HG03442 (cell line): ENCODE measurements at regions not wholly inside any gene's neighbourhood (a gene's known extent, or its start where the extent isn't known, plus 50 kb on each side); places are given as distances from the start of the nearest gene placed in this dataset.
"Not testable (repeated sequence)": the region's sequence is repeated elsewhere in the genome, so short reads cannot be mapped to it uniquely, and the experiment has no call there.

Experiments used
- ATAC-seq: cut with Tn5 transposase; IDR thresholded peaks from one replicate; pipeline ENCODE4 v1.9.1; 2021; ENCODE audit warnings: mild to moderate bottlenecking, moderate library complexity; ENCODE audit not compliant: unreplicated experiment

GRCh38 chr3:104933972-104934371, 432.7 kb upstream of the ALCAM start:
- ATAC-seq: no peak

DNA sequence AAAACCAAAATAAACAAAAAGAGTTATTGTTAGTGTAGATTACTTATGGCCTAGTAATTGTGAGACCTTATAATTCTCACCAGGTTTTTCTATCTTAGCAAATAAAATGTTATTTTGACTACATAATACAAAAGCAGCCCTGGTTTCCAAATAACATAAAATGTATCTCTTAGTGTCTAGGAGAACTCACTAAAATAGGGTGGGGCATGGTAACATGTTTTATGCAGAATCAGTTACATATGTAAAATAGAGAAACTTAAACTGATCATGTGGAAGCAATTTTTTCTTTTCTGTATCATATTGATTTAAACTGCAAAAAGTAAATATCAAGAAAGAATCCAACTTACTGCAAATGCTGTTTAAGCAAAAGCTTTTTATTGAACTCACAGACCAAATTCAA, 431.1 kb upstream of the ALCAM start:
- ATAC-seq: no peak

GRCh38 chr3:104939196-104939595, 427.5 kb upstream of the ALCAM start:
- no peak for ATAC-seq

DNA sequence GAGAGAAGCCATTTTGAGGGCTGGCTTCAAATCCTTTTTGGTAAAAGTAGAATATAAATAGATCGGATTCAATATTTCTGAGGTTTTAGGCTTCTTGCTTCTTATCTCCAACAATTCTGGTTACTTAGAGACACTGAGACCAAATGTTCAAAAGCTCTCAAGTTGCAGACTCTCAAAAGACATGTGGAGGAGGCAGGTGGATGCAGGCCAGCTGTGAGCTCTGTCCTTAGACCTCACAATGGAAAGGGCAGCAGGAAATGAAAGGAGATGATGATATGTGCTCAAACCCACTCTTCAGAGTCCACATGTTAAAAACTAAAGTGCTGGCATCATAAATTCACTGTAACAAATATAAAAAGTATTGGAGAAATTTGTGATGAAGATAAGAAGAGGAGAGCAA, 424.9 kb upstream of the ALCAM start:
- no peak for ATAC-seq

DNA sequence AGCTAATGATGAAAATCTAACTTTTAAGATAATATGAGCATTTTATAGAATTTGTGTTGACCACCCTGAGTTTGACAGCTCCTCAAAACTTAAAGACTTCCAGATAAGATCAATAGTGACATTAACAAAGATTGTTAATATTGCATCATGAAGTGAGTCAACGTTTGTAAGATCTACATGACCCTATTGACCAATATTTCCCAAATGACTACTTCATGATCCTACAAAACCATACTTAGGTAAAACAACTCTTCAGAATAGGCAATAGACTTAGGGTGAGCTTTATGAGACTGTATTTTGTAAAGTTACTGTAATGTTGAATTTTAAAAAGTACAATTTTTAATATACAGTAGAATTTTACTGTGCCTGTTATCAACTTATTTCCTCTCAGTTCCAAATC, 422.7 kb upstream of the ALCAM start:
- no peak for ATAC-seq

- ATAC-seq: no peak
Measured at GRCh38 chr3:104947943-104948342, 418.8 kb upstream of the ALCAM start.

DNA sequence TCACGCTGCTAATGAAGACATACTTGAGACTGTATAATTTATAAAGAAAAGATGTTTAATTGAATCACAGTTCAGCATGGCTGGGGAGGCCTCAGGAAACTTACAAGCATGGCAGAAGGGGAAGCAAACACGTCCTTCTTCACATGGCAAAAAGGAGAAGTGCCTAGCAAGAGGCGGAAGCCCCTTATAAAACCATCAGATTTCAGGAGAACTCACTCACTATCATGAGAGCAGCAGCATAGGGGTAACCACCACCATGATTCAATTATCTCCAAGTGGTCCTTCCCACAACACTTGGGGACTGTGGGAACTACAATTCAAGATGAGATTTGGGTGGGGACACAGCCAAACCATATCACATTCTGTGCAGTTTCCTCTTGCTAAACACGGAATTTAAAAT, 416.9 kb upstream of the ALCAM start:
- not testable (repeated sequence) for ATAC-seq

GRCh38 chr3:104951426-104951825, 415.3 kb upstream of the ALCAM start:
- ATAC-seq: no peak

GRCh38 chr3:104952146-104952972, 414.4 kb upstream of the ALCAM start:
- ATAC-seq: no peak

- no peak for ATAC-seq
Measured at GRCh38 chr3:104956620-104957345, 409.9 kb upstream of the ALCAM start.

- no peak for ATAC-seq
Measured at GRCh38 chr3:104960579-104960978, 406.1 kb upstream of the ALCAM start.

GRCh38 chr3:104961851-104962250, 404.9 kb upstream of the ALCAM start:
- no peak for ATAC-seq

DNA sequence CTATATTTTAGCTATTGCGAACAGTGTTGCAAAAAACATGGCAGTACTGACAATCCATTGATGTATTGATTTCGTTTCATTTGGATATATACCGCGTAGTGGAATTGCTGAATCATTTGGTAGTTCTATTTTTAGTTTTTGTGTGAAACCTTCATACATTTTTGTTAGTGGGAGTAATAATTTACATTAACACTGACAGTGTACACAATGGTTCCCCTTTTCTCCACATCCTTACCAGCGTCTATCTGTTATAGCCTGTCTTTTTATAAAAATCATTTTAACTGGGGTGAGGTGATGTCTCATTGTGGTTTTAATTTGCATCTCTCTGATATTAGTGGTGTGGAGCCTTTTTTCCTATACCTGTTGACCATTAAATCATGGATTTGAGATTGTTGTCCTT, 392.4 kb upstream of the ALCAM start:
- ATAC-seq: no peak

- no peak for ATAC-seq
Measured at GRCh38 chr3:104977719-104978118, 389.0 kb upstream of the ALCAM start.

- ATAC-seq: no peak
Measured at GRCh38 chr3:104982130-104982529, 384.6 kb upstream of the ALCAM start.

GRCh38 chr3:104987859-104988258, 378.9 kb upstream of the ALCAM start:
- no peak for ATAC-seq

GRCh38 chr3:104988496-104988895, 378.2 kb upstream of the ALCAM start:
- no peak for ATAC-seq

DNA sequence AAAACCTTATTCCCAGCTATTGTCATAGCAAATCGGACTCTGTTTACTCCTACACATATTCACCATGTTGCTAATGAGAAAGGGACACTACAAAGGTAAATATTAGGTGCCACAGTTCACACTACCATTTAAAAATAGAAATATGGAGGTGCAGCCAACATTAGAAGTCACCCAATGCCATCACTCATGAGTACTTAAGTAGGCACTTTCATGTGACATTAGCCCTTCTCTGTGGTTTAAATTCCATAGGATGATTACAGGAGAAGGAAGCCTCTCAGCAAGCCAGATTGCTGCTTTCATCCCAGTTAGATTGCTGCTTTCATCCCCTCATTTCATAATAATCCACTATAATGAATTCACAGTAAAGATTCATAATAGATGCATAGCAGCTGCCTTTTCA, 376.8 kb upstream of the ALCAM start:
- no peak for ATAC-seq

GRCh38 chr3:104990758-104991157, 376.0 kb upstream of the ALCAM start:
- ATAC-seq: no peak

GRCh38 chr3:104992676-104993075, 374.0 kb upstream of the ALCAM start:
- no peak for ATAC-seq

- no peak for ATAC-seq
Measured at GRCh38 chr3:105006164-105006563, 360.5 kb upstream of the ALCAM start.

GRCh38 chr3:105013657-105014056, 353.1 kb upstream of the ALCAM start:
- ATAC-seq: no peak
